HepG2 (cell line): ENCODE measurements at regions not wholly inside any gene's neighbourhood (a gene's known extent, or its start where the extent isn't known, plus 50 kb on each side); places are given as distances from the start of the nearest gene placed in this dataset.

Experiments used
- CTCF ChIP-seq: sonication (generic); formaldehyde crosslinking; IDR thresholded peaks from 2 replicates; pipeline ENCODE4 v1.5.0; 2020; ENCODE audit warnings: mild to moderate bottlenecking, missing genetic modification reagents, moderate library complexity
- POLR2A ChIP-seq, 2 experiments: IDR thresholded peaks; 2 replicates each; pipeline ENCODE4 v1.6.1; 2011; ENCODE audit warnings: low read depth in 2 of 2, low read length in 2 of 2, mild to moderate bottlenecking in 1 of 2, moderate library complexity in 1 of 2; ENCODE audit not compliant: insufficient read depth in 1 of 2
- ZNF550 ChIP-seq: sonication (generic); formaldehyde crosslinking; IDR thresholded peaks from 2 replicates; pipeline ENCODE4 v1.4.0; 2020; ENCODE audit warnings: mild to moderate bottlenecking, missing genetic modification reagents, borderline replicate concordance
- ZNF597 ChIP-seq: sonication (generic); formaldehyde crosslinking; IDR thresholded peaks from 2 replicates; pipeline ENCODE4 v1.5.0; 2020; ENCODE audit warnings: missing genetic modification reagents
- ZZZ3 ChIP-seq: sonication (generic); formaldehyde crosslinking; IDR thresholded peaks from 2 replicates; pipeline ENCODE4 v1.4.0; 2020; ENCODE audit warnings: missing genetic modification reagents, mild to moderate bottlenecking, borderline replicate concordance

- no peak for TF ChIP-seq POLR2A (IDR thresholded peaks at IDR 0.05; ENCODE audit: insufficient read depth in 1 of 2, low read depth in 2 of 2, low read length in 2 of 2)
- TF ChIP-seq CTCF (CRISPR knock-in tag), result no peak
- no peak for TF ChIP-seq ZNF550 (CRISPR knock-in tag)
- TF ChIP-seq ZZZ3 (CRISPR knock-in tag), result no peak
- no peak for TF ChIP-seq ZNF597 (CRISPR knock-in tag)
Measured at GRCh38 chr12:72937486-72937885, 665.3 kb downstream of the TRHDE start.
